Suprapubic skin (tissue), 3 donors: ENCODE measurements at regions not wholly inside any gene's neighbourhood (a gene's known extent, or its start where the extent isn't known, plus 50 kb on each side); places are given as distances from the start of the nearest gene placed in this dataset.

ENCODE experiments used
- CTCF ChIP-seq, 2 donors: fragments of 200-600 bp in 1 of 2; fragments of 450-650 bp in 1 of 2; sonication (generic) in 1 of 2; IDR thresholded peaks; one replicate each; pipeline ENCODE4 v1.5.1; 2016 to 2019; ENCODE audit warnings: antibody characterized with exemption in 2 of 2, mild to moderate bottlenecking in 1 of 2, moderate library complexity in 1 of 2
- POLR2A ChIP-seq, 2 donors: fragments of 450-650 bp; IDR thresholded peaks; one replicate each; pipeline ENCODE4 v1.6.1; 2017; ENCODE audit warnings: antibody characterized with exemption in 2 of 2, mild to moderate bottlenecking in 2 of 2, moderate library complexity in 2 of 2

GRCh38 chr4:28834120-28834519 is 1886.0 kb upstream of the PCDH7 start:
- TF ChIP-seq CTCF (IDR thresholded peaks at IDR 0.05): no peak
- TF ChIP-seq POLR2A (IDR thresholded peaks at IDR 0.05): no peak
